ENCODE measurements at regions not wholly inside any gene's neighbourhood (a gene's known extent, or its start where the extent isn't known, plus 50 kb on each side); places are given as distances from the start of the nearest gene placed in this dataset.

GRCh38 chr4:114205261-114205660 lies 225.8 kb upstream of the ARSJ start:
- no peak overlapping the region for H3K4me3 ChIP-seq
- H3K36me3 ChIP-seq: no peaks in the 10 kb centered on the region
- H3K9me3 ChIP-seq (replicated peaks): no peaks in the 10 kb centered on the region
- DNase-seq: no peak
- intact Hi-C loops (cut with micrococcal nuclease): no loop called here
- TF ChIP-seq CTCF (IDR thresholded peaks at IDR 0.05; ENCODE audit: borderline replicate concordance): no peak
- no peak overlapping the region for H3K27ac ChIP-seq (replicated peaks)
- no peaks in the 10 kb centered on the region for H3K4me1 ChIP-seq
- H3K27me3 ChIP-seq (ENCODE audit: low read depth): no peaks in the 10 kb centered on the region

GRCh38 chr4:114208574-114209151 lies 229.2 kb upstream of the ARSJ start:
- TF ChIP-seq CTCF (IDR thresholded peaks at IDR 0.05; ENCODE audit: borderline replicate concordance): peak; percentile 19
- DNase-seq: no peak
- Histone ChIP-seq H3K4me1 (no peaks in the 10 kb centered on the region), H3K27ac (replicated peaks) (no peak overlapping the region), H3K27me3 (ENCODE audit: low read depth) (no peaks in the 10 kb centered on the region), H3K36me3 (no peaks in the 10 kb centered on the region), H3K4me3 (no peak overlapping the region), H3K9me3 (replicated peaks) (no peaks in the 10 kb centered on the region)
- intact Hi-C loops (cut with micrococcal nuclease): no loop called here

GRCh38 chr4:114209584-114209983 lies 230.1 kb upstream of the ARSJ start:
- Histone ChIP-seq H3K36me3 (no peaks in the 10 kb centered on the region), H3K4me3 (no peak overlapping the region), H3K27me3 (ENCODE audit: low read depth) (no peaks in the 10 kb centered on the region), H3K9me3 (replicated peaks) (peaks cover 3% of the 10 kb centered on the region), H3K27ac (replicated peaks) (no peak overlapping the region), H3K4me1 (no peaks in the 10 kb centered on the region)
- no peak for DNase-seq
- TF ChIP-seq CTCF (IDR thresholded peaks at IDR 0.05; ENCODE audit: borderline replicate concordance): no peak
- intact Hi-C loops (cut with micrococcal nuclease): no loop called here

- Histone ChIP-seq H3K36me3 (no peaks in the 10 kb centered on the region), H3K27ac (replicated peaks) (no peak overlapping the region), H3K27me3 (ENCODE audit: low read depth) (no peaks in the 10 kb centered on the region), H3K4me3 (no peak overlapping the region), H3K4me1 (no peaks in the 10 kb centered on the region), H3K9me3 (replicated peaks) (peaks cover 8% of the 10 kb centered on the region)
- no peak for DNase-seq
- no peak for TF ChIP-seq CTCF (IDR thresholded peaks at IDR 0.05; ENCODE audit: borderline replicate concordance)
- intact Hi-C loops (cut with micrococcal nuclease): no loop called here
These were observed 232.1 kb upstream of the ARSJ start for GRCh38 chr4:114211556-114211955.

- no peak for TF ChIP-seq CTCF (IDR thresholded peaks at IDR 0.05; ENCODE audit: borderline replicate concordance)
- H3K9me3 ChIP-seq (replicated peaks): peaks cover 8% of the 10 kb centered on the region
- no peaks in the 10 kb centered on the region for H3K36me3 ChIP-seq
- no peaks in the 10 kb centered on the region for H3K4me1 ChIP-seq
- no peak for DNase-seq
- H3K27me3 ChIP-seq (ENCODE audit: low read depth): no peaks in the 10 kb centered on the region
- intact Hi-C loops (cut with micrococcal nuclease): no loop called here
- H3K4me3 ChIP-seq: no peak overlapping the region
- no peak overlapping the region for H3K27ac ChIP-seq (replicated peaks)
These were observed 237.8 kb upstream of the ARSJ start for GRCh38 chr4:114217150-114217817.
